ENCODE measurements at regions not wholly inside any gene's neighbourhood (a gene's known extent, or its start where the extent isn't known, plus 50 kb on each side); places are given as distances from the start of the nearest gene placed in this dataset.

GRCh38 chr3:161866176-161866575 is 369.6 kb downstream of the OTOL1 start:
- Histone ChIP-seq H3K27me3 (ENCODE audit: control insufficient read depth in 2 of 2, insufficient read depth in 2 of 2, low read length in 2 of 2) (no peaks in the 10 kb centered on the region), H3K36me3 (replicated peaks in 1 of 2; ENCODE audit: control insufficient read depth in 1 of 2, insufficient read depth in 2 of 2, low read length in 2 of 2) (no peaks in the 10 kb centered on the region), H3K9ac (ENCODE audit: insufficient read depth, low read length, poor library complexity, severe bottlenecking) (no peak overlapping the region), H2AFZ (ENCODE audit: insufficient read depth, low read depth, low read length, poor library complexity, severe bottlenecking) (no peak overlapping the region), H3K4me3 (replicated peaks in 1 of 3; ENCODE audit: low read depth in 2 of 3, low read length in 3 of 3) (no peak overlapping the region), H3K27ac (ENCODE audit: low read depth in 1 of 2, low read length in 2 of 2) (no peak overlapping the region), H4K20me1 (ENCODE audit: insufficient read depth, low read length) (no peaks in the 10 kb centered on the region), H3K4me2 (replicated peaks; ENCODE audit: extremely low read depth, low read length, poor library complexity, severe bottlenecking) (no peak overlapping the region), H3K9me3 (replicated peaks in 1 of 2; ENCODE audit: control insufficient read depth in 1 of 2, insufficient read depth in 1 of 2, low read length in 2 of 2) (no peaks in the 10 kb centered on the region), H3K4me1 (ENCODE audit: control insufficient read depth in 1 of 2, insufficient read depth in 2 of 2, low read length in 2 of 2) (no peaks in the 10 kb centered on the region), H3K79me2 (ENCODE audit: insufficient read depth, low read length) (no peaks in the 10 kb centered on the region)
- H3K4me3 Mint-ChIP-seq = no peak overlapping the region
- no peaks in the 10 kb centered on the region for H3K36me3 Mint-ChIP-seq
- peaks cover 0 to 2% (median 0%) of the 10 kb centered on the region in 7 donors for H3K9me3 Mint-ChIP-seq
- intact Hi-C loops (cut with micrococcal nuclease) = no loop called here
- H3K4me1 Mint-ChIP-seq = no peaks in the 10 kb centered on the region
- no peak for TF ChIP-seq CTCF (IDR thresholded peaks at IDR 0.05)
- DNase-seq = no peak
- H3K27ac Mint-ChIP-seq = no peak overlapping the region
- H3K27me3 Mint-ChIP-seq (ENCODE audit: low read depth in 3 of 3) = peaks cover 0 to 3% (median 1%) of the 10 kb centered on the region in 3 donors
- no CpG with 5 or more reads among the region's 1 CpG for WGBS (ENCODE audit: insufficient coverage)

DNA sequence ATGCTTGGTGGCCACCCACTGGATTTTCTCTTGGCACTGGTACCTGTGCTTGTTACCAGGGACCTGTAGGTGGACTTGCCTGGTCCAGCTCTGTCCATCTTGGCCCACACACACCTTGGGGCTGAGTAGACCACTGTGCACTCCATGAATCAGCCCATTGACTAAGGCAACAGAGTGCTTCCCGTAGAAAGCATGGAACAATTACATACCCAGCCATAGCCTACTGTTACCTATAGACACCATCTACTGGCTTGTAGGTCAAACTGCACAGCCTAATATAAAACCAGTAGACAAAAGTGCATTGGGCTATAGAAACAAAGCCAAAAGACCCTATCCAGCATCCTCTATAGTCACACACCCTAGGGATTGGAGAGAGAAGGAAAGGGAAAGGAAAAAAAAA is 378.9 kb downstream of the OTOL1 start:
- peaks cover 0 to 9% (median 0%) of the 10 kb centered on the region in 7 donors for H3K9me3 Mint-ChIP-seq
- Histone ChIP-seq H3K4me3 (replicated peaks in 1 of 3; ENCODE audit: low read depth in 2 of 3, low read length in 3 of 3) (no peak overlapping the region), H3K9me3 (replicated peaks in 1 of 2; ENCODE audit: control insufficient read depth in 1 of 2, insufficient read depth in 1 of 2, low read length in 2 of 2) (peaks cover 0 to 5% of the 10 kb centered on the region in 2 donors), H3K79me2 (ENCODE audit: insufficient read depth, low read length) (no peaks in the 10 kb centered on the region), H3K4me2 (replicated peaks; ENCODE audit: extremely low read depth, low read length, poor library complexity, severe bottlenecking) (no peak overlapping the region), H3K36me3 (replicated peaks in 1 of 2; ENCODE audit: control insufficient read depth in 1 of 2, insufficient read depth in 2 of 2, low read length in 2 of 2) (no peaks in the 10 kb centered on the region), H4K20me1 (ENCODE audit: insufficient read depth, low read length) (no peaks in the 10 kb centered on the region), H2AFZ (ENCODE audit: insufficient read depth, low read depth, low read length, poor library complexity, severe bottlenecking) (no peak overlapping the region), H3K4me1 (ENCODE audit: control insufficient read depth in 1 of 2, insufficient read depth in 2 of 2, low read length in 2 of 2) (no peaks in the 10 kb centered on the region), H3K27me3 (ENCODE audit: control insufficient read depth in 2 of 2, insufficient read depth in 2 of 2, low read length in 2 of 2) (no peaks in the 10 kb centered on the region), H3K9ac (ENCODE audit: insufficient read depth, low read length, poor library complexity, severe bottlenecking) (no peak overlapping the region), H3K27ac (ENCODE audit: low read depth in 1 of 2, low read length in 2 of 2) (no peak overlapping the region)
- H3K4me3 Mint-ChIP-seq = no peak overlapping the region
- no peaks in the 10 kb centered on the region for H3K4me1 Mint-ChIP-seq
- no peak for DNase-seq
- WGBS (ENCODE audit: insufficient coverage) = 80% methylated on average over 1 of the region's 1 CpG
- intact Hi-C loops (cut with micrococcal nuclease) = no loop called here
- no peak for TF ChIP-seq CTCF (IDR thresholded peaks at IDR 0.05)
- H3K27me3 Mint-ChIP-seq (ENCODE audit: low read depth in 3 of 3) = no peaks in the 10 kb centered on the region
- H3K27ac Mint-ChIP-seq = no peak overlapping the region
- no peaks in the 10 kb centered on the region for H3K36me3 Mint-ChIP-seq

All from CD14-positive monocyte (primary cell).